Upper lobe of left lung (tissue), 4 donors: ENCODE measurements at regions not wholly inside any gene's neighbourhood (a gene's known extent, or its start where the extent isn't known, plus 50 kb on each side); places are given as distances from the start of the nearest gene placed in this dataset.

Experiments
- POLR2A ChIP-seq, 4 donors: fragments of 450-650 bp; IDR thresholded peaks; one replicate each; pipeline ENCODE4 v1.5.1; 2016 to 2017; ENCODE audit warnings: antibody characterized with exemption in 4 of 4, mild to moderate bottlenecking in 2 of 4
- POLR2AphosphoS5 ChIP-seq, 2 donors: sonication (generic); formaldehyde crosslinking; IDR thresholded peaks; one replicate each; pipeline ENCODE4 v1.5.1; 2017; ENCODE audit warnings: antibody characterized with exemption in 2 of 2
- TF ChIP-seq, protein P1 (sequence below), 6 experiments: fragments of 450-650 bp in 4 of 6; fragments of 200-600 bp in 2 of 6; sonication (generic) in 2 of 6; IDR thresholded peaks; one replicate each; pipeline ENCODE4 v1.5.1; 2016 to 2019; ENCODE audit warnings: antibody characterized with exemption in 6 of 6

- TF ChIP-seq, protein P1, sequence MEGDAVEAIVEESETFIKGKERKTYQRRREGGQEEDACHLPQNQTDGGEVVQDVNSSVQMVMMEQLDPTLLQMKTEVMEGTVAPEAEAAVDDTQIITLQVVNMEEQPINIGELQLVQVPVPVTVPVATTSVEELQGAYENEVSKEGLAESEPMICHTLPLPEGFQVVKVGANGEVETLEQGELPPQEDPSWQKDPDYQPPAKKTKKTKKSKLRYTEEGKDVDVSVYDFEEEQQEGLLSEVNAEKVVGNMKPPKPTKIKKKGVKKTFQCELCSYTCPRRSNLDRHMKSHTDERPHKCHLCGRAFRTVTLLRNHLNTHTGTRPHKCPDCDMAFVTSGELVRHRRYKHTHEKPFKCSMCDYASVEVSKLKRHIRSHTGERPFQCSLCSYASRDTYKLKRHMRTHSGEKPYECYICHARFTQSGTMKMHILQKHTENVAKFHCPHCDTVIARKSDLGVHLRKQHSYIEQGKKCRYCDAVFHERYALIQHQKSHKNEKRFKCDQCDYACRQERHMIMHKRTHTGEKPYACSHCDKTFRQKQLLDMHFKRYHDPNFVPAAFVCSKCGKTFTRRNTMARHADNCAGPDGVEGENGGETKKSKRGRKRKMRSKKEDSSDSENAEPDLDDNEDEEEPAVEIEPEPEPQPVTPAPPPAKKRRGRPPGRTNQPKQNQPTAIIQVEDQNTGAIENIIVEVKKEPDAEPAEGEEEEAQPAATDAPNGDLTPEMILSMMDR (IDR thresholded peaks at IDR 0.05): no peak
- TF ChIP-seq POLR2A (IDR thresholded peaks at IDR 0.05) (no peak), POLR2AphosphoS5 (IDR thresholded peaks at IDR 0.05) (no peak)
Observed at GRCh38 chrX:107567370-107567769, 60.9 kb upstream of the PRPS1 start.
